HG03571 (cell line): ENCODE measurements at regions not wholly inside any gene's neighbourhood (a gene's known extent, or its start where the extent isn't known, plus 50 kb on each side); places are given as distances from the start of the nearest gene placed in this dataset.

ENCODE experiments used
- ATAC-seq: cut with Tn5 transposase; IDR thresholded peaks from one replicate; pipeline ENCODE4 v1.9.1; 2021; ENCODE audit not compliant: unreplicated experiment

GRCh38 chr2:30339071-30339470 lies 107.7 kb downstream of the LBH start:
- ATAC-seq: no peak

- ATAC-seq: no peak
These were observed 105.4 kb upstream of the LCLAT1 start for GRCh38 chr2:30341500-30342267.

GRCh38 chr2:30346471-30347169 lies 100.4 kb upstream of the LCLAT1 start:
- ATAC-seq: no peak

GRCh38 chr2:30348825-30349224 lies 98.2 kb upstream of the LCLAT1 start:
- no peak for ATAC-seq

GRCh38 chr2:30349691-30350090 lies 97.4 kb upstream of the LCLAT1 start:
- no peak for ATAC-seq

GRCh38 chr2:30351116-30351515 lies 95.9 kb upstream of the LCLAT1 start:
- ATAC-seq: no peak

GRCh38 chr2:30351949-30352348 lies 95.1 kb upstream of the LCLAT1 start:
- ATAC-seq: no peak

- no peak for ATAC-seq
These were observed 92.9 kb upstream of the LCLAT1 start for GRCh38 chr2:30354150-30354549.

- ATAC-seq: no peak
These were observed 92.4 kb upstream of the LCLAT1 start for GRCh38 chr2:30354621-30355020.

- no peak for ATAC-seq
These were observed 91.7 kb upstream of the LCLAT1 start for GRCh38 chr2:30355306-30355705.

GRCh38 chr2:30356071-30356470 lies 91.0 kb upstream of the LCLAT1 start:
- no peak for ATAC-seq

- no peak for ATAC-seq
These were observed 90.3 kb upstream of the LCLAT1 start for GRCh38 chr2:30356776-30357175.

GRCh38 chr2:30358351-30358750 lies 88.7 kb upstream of the LCLAT1 start:
- ATAC-seq: no peak

- no peak for ATAC-seq
These were observed 88.2 kb upstream of the LCLAT1 start for GRCh38 chr2:30358842-30359241.

GRCh38 chr2:30359644-30360167 lies 87.3 kb upstream of the LCLAT1 start:
- ATAC-seq: no peak

- ATAC-seq: no peak
These were observed 85.2 kb upstream of the LCLAT1 start for GRCh38 chr2:30361751-30362394.

- no peak for ATAC-seq
These were observed 84.5 kb upstream of the LCLAT1 start for GRCh38 chr2:30362468-30363081.

GRCh38 chr2:30363406-30363805 lies 83.6 kb upstream of the LCLAT1 start:
- no peak for ATAC-seq

GRCh38 chr2:30365201-30365600 lies 81.8 kb upstream of the LCLAT1 start:
- no peak for ATAC-seq

GRCh38 chr2:30366199-30366691 lies 80.8 kb upstream of the LCLAT1 start:
- no peak for ATAC-seq
